ENCODE measurements at regions not wholly inside any gene's neighbourhood (a gene's known extent, or its start where the extent isn't known, plus 50 kb on each side); places are given as distances from the start of the nearest gene placed in this dataset.

GRCh38 chr20:19830211-19830785, 72.2 kb downstream of the RIN2 start:
- H3K27me3 ChIP-seq, result no peaks in the 10 kb centered on the region
- no peaks in the 10 kb centered on the region for H3K9me3 ChIP-seq
- no peak for DNase-seq
- intact Hi-C loops (cut with DNase I; ENCODE audit: low total_unique reads), result no loop called here
- TF ChIP-seq, protein P1, sequence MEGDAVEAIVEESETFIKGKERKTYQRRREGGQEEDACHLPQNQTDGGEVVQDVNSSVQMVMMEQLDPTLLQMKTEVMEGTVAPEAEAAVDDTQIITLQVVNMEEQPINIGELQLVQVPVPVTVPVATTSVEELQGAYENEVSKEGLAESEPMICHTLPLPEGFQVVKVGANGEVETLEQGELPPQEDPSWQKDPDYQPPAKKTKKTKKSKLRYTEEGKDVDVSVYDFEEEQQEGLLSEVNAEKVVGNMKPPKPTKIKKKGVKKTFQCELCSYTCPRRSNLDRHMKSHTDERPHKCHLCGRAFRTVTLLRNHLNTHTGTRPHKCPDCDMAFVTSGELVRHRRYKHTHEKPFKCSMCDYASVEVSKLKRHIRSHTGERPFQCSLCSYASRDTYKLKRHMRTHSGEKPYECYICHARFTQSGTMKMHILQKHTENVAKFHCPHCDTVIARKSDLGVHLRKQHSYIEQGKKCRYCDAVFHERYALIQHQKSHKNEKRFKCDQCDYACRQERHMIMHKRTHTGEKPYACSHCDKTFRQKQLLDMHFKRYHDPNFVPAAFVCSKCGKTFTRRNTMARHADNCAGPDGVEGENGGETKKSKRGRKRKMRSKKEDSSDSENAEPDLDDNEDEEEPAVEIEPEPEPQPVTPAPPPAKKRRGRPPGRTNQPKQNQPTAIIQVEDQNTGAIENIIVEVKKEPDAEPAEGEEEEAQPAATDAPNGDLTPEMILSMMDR (IDR thresholded peaks at IDR 0.05), result no peak
- TF ChIP-seq POLR2A (IDR thresholded peaks at IDR 0.05), result no peak
- WGBS, 2 donors, result 82 to 100% methylated on average over 2 of the region's 2 CpGs
- H3K27ac ChIP-seq, result no peak overlapping the region
- H3K4me3 ChIP-seq, result no peak overlapping the region
- H3K4me1 ChIP-seq, result no peaks in the 10 kb centered on the region
- H3K36me3 ChIP-seq (ENCODE audit: low read depth, missing control alignments), result no peaks in the 10 kb centered on the region

DNA sequence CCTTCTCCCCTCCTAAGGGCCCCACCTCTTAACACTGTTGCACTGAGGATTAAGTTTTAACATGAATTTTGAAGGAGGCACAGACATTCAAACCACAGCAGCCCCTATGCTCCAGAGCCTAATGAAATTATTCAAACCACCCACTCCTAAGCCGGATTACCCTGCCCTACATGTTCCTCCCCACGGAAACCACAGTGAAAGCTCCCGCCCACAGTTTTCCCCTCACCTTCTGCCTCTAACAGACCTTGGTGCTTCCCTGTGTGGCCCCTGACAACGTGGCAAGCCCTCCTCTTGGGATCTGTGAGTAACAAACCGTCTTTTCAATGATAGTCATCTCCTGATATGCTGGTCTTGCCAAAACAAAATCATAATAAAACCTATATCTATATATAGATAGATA, 74.8 kb downstream of the RIN2 start:
- Histone ChIP-seq H3K4me1 (no peaks in the 10 kb centered on the region), H3K9me3 (no peaks in the 10 kb centered on the region)
- 79 to 80% methylated on average over 5 of the region's 5 CpGs for WGBS, 2 donors

DNA sequence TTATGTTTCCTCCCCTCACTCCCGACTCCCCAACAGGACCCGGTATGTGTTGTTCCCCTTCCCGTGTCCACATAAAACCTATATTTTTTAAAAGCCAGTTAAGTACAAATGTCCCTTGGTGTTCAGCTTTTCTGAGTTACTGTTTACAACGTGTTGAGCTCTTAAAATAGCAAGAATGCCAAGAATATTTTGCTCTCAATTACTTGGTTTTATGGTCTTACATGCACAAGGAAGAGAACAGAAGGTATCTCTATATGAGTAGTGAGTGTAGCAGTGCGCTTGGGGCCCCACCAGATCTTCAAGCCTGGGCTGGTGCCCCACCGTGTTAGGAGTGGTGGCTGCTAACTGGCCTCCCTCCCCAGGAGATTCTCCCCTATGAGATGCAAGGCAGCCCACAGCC, 75.3 kb downstream of the RIN2 start:
- Histone ChIP-seq H3K9me3 (no peaks in the 10 kb centered on the region), H3K36me3 (ENCODE audit: low read depth, missing control alignments) (no peaks in the 10 kb centered on the region), H3K4me3 (no peak overlapping the region), H3K27ac (no peak overlapping the region), H3K4me1 (no peaks in the 10 kb centered on the region), H3K27me3 (no peaks in the 10 kb centered on the region)
- TF ChIP-seq, protein P1 (IDR thresholded peaks at IDR 0.05), result no peak
- no peak for TF ChIP-seq POLR2A (IDR thresholded peaks at IDR 0.05)
- intact Hi-C loops (cut with DNase I; ENCODE audit: low total_unique reads), result no loop called here
- WGBS, 2 donors, result 75% methylated on average over 5 to 6 of the region's 6 CpGs
- no peak for DNase-seq

More for the DNA sequence above, 74.8 kb downstream of the RIN2 start:
- Histone ChIP-seq H3K36me3 (ENCODE audit: low read depth, missing control alignments) (no peaks in the 10 kb centered on the region), H3K27ac (no peak overlapping the region), H3K4me3 (no peak overlapping the region), H3K27me3 (no peaks in the 10 kb centered on the region)
- DNase-seq, result no peak
- no peak for TF ChIP-seq POLR2A (IDR thresholded peaks at IDR 0.05)
- TF ChIP-seq, protein P1 (IDR thresholded peaks at IDR 0.05), result no peak
- intact Hi-C loops (cut with DNase I; ENCODE audit: low total_unique reads), result no loop called here

- intact Hi-C loops (cut with DNase I; ENCODE audit: low total_unique reads), result no loop called here
- Histone ChIP-seq H3K27me3 (no peaks in the 10 kb centered on the region), H3K27ac (no peak overlapping the region), H3K9me3 (no peaks in the 10 kb centered on the region), H3K36me3 (ENCODE audit: low read depth, missing control alignments) (no peaks in the 10 kb centered on the region), H3K4me3 (no peak overlapping the region), H3K4me1 (no peaks in the 10 kb centered on the region)
- TF ChIP-seq, protein P1 (IDR thresholded peaks at IDR 0.05), result no peak
- TF ChIP-seq POLR2A (IDR thresholded peaks at IDR 0.05), result no peak
- DNase-seq, result no peak
- 77% methylated on average over 4 of the region's 4 CpGs for WGBS, 2 donors
Measured at GRCh38 chr20:19834287-19834686, 76.2 kb downstream of the RIN2 start.

DNA sequence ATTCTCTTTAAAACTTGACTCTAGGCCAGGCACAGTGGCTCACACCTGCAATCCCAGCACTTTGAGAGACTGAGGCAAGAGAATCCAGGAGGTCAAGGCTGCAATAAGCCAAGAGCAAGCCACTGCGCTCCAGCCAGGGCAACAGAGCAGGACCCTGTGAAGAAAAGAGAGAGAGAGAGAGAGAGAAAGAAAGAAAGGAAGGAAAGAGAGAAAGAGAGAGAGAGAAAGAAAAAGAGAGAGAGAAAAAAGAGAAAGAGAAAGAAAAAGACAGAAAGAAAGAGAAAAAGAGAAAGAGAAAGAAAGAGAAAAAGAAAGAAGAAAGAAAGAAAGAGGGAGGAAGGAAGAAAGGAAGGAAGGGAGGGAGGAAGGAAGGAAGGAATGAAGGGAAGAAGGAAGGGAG, 76.7 kb downstream of the RIN2 start:
- no peak for DNase-seq
- Histone ChIP-seq H3K27ac (no peak overlapping the region), H3K4me1 (no peaks in the 10 kb centered on the region), H3K9me3 (no peaks in the 10 kb centered on the region), H3K27me3 (no peaks in the 10 kb centered on the region), H3K4me3 (no peak overlapping the region), H3K36me3 (ENCODE audit: low read depth, missing control alignments) (no peaks in the 10 kb centered on the region)
- intact Hi-C loops (cut with DNase I; ENCODE audit: low total_unique reads), result no loop called here
- 88 to 100% methylated on average over 1 of the region's 1 CpG for WGBS, 2 donors
- TF ChIP-seq, protein P1 (IDR thresholded peaks at IDR 0.05), result no peak
- no peak for TF ChIP-seq POLR2A (IDR thresholded peaks at IDR 0.05)

Measured in testis (tissue), 2 donors.